Dermis blood vessel endothelial cell (primary cell): ENCODE measurements at regions not wholly inside any gene's neighbourhood (a gene's known extent, or its start where the extent isn't known, plus 50 kb on each side); places are given as distances from the start of the nearest gene placed in this dataset.
A peak's percentile ranks its signal among the peaks of the same experiment; 100 is the strongest.

ENCODE experiments used
- DNase-seq: peaks from one replicate; pipeline ENCODE4 v3.0.0; 2010

DNA sequence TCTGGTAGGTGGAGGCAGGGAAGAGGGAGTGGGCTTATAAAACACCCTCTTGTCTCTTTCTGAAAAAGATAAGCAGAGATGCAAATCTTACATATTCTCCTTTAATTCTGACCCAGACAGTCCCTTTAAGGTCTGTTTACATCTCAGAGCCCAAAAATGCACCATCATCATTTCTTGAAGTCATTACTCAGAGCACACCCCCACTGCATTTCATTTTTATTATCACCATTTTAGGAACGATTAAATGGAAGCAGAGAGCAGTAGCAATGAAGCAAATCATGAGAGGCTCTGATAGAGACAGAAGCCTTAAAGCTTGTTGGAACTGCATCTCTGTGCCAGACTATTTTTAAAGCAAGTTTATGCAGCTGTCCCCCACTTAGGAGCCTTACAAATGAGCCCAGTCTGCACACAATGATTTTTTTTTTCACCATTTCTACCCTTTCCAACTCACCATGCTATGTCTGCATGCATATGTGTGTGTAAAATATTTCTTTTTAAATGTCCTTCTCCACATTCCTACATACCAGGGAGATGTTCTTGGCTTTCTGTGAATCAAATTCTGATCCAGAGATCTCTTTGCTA, 311.0 kb downstream of the GRIN2B start:
- DNase-seq: no peak

DNA sequence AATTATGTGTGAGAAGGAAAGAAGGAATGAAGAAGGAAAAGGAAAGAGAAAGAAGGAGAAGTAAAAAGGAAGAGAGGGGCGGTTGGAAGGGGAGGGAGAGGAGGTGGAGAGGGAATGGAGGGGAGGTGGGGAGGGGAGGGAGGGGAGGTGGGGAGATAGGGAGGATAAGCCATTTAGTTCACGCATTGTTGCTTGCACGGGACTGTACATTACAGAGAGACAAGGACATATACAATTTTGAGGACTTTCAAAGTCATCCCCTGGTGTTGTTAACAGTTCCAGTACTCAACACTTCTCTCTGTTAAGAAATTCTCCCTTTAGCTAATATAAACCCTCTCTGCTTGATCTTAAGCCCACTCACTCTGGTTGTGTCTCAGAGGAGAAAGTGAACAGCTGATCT, 312.5 kb downstream of the GRIN2B start:
- no peak for DNase-seq

DNA sequence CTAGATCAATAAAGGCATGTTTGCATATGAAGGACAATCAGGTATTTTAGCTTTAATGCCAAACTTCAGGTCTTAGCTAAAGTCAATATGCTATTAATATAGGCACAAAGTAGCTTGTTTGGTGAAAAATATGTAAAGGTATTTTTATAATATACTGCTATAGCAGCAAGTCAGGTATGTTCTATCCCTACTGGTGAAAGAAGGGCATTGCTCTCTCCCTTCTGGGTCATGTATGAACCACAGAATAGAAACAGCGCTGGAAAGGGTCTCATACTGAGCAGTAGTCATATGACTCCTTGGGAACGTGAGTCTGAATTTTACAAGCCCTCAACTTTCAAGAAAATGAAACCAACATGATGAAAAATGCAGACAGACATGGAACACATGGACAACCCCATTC, 314.6 kb downstream of the GRIN2B start:
- DNase-seq: no peak

DNA sequence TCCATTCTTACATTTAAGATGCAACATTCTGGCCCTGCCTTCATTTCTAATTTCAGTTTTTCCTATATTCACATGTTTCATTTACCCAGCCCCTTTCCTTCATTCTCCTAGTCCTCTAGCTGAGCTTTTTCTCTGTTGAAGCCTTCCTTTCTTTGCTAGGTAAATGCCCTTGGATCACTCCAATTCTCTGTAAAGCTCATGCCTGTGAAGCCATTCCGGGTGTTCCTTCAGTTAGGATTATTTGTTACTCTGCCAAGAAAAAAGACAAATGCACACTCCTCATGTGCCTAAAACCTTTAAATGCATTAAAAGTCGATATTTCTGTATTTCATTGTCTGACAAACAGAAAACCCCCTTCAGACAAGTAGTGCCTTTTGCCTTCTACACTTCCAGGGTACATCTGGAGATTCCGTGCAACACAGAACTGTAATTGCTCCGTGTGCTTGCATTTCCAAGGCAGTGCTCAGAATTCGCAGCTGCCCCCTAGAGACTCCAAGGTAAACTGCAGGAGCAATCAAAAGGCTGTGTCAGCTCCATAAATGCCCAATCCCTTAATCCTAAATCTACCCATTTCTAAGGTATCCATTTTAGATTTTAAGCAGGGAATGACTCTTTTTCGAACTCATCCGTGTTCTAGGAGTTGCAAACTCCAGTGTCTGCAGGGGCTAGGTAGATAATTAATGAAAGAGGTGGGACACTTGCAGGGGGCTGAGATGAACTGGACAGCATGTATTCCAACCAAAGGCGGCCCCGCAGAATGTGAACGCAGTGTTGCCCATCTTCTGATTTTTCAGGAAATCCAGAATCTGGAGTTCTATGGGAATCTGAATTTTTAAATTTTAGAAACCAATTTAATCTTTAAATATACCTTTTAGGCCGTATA, 320.2 kb downstream of the GRIN2B start:
- DNase-seq: peak; percentile 61

DNA sequence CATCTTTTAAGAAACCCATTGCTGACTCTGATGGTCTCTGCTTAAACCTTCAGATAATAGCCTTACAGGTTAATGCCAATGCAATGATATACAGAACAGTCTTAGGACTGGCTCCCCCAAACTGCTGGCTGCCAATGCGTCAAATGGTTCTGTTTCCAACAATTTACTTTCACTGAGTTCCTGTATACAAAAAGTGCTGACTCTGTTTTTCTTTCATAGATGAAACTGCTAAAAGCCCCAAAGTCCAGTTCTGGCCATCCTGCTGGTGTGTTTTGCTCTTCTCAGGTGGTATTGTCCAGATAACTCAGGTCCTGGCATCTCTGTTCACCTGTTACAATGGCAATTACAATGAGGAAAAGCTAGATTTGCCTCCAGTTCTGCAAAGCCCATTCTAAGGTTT, 326.9 kb downstream of the GRIN2B start:
- no peak for DNase-seq

DNA sequence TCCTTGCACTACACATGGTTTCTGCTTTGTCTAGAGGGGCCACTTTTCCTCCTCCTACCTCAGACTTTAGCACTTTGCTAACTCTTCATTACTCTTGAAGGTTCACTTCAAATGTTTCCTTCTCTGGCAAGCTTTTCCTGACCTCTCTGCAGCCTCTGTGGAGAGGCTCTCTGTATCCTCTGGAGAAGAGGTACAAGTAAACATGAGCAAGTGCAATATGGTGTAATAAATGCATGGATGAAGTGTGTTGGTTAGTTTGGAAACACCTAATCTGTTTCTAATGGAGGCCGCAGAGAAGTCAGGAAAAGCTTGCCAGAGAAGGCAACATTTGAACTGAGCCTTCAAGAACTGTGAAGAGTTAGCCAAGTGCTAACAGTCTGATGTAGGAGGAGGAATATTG, 329.3 kb downstream of the GRIN2B start:
- no peak for DNase-seq

DNA sequence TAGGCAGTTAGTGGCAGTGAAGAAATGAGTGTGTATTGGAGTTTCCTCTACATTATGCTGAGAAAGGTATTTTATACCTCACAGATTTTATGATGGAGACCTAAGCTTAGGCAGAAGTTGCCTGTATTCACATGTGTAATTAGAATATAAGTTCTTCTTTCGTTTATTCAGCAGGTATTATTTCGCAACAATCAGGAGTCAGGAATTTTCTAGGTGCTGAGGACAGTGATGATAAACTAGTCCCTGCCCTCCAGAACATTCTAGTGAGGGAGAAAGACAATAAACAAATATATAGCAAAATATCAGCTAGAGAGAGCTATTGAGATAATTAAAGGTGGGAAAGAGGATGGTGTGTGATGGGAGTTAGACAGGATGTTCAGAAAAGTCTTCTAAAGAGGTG, 345.7 kb downstream of the GRIN2B start:
- DNase-seq: no peak

DNA sequence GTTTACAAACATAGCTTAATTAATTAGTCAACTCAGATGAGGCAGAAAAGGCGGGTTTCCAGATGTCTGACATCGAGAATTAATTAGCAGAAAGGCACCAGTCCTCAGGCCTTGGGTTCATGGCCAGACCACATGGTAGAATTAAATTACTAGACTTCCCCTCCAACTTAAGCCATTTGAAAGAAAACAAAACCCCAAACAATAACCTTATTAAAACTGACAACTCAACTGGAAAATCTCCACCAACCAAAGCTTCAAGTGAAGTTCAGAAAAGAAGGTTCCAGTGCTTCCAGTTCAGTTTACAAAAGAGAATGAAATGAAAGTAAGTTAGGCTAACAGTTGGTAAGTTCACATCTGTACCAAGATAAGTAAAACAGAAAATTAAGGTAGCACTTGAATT, 349.5 kb downstream of the GRIN2B start:
- no peak for DNase-seq

DNA sequence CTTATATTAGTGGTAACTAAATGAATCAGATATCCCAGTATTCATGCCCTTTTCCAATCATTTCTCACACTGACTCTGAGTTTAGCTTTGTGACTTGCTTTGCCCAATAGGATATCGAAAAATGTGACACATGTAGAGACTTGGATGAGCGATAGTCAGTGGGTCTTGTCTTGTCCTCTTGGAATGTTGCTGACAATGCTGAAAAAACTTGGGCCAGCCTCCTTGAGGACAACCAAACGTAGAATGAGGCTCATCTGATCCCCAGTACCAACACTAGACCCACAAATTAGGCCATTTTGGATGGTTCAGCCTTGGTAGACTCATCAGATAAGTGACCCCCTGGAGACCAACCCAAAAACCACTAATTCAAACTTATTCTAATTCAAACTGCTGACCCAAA, 351.0 kb downstream of the GRIN2B start:
- DNase-seq: no peak

DNA sequence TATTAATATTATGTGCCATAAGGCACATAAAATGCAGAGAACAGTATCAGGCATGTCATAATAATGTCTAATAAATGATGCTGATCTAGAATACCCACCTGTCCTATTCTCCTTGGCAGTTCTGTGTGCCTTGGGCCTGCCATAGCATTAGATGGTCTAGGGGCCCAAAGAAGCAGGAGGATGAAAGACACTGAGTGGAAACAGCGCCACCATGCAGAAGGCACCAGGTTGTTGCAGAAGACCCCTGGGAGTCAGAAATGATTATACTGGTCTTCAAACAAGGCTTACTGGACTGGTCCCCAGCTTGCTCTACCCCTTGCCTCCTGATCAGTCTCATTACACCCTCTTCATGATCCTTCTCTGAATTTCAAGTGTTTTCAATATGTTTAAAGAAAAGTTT, 353.3 kb downstream of the GRIN2B start:
- no peak for DNase-seq

DNA sequence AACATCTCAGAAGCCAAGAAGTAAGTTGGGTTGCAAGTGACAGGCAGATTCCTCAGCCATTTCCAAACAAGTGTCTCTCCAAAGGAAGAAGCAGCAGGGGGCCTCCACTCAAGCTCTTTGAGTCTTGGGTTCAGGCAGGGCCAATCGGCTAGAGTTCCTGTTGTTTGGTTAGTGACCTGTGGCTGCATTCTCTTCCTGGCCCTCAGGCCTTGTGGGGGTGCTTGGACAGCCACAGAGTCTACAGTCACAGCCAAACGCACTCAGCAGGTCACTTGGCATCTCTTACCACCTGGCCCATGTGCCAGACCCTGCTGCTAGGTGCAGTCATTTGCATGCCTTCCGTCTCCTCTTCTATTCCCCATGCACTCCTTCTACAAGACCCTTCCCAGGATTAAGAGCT, 353.9 kb downstream of the GRIN2B start:
- no peak for DNase-seq

DNA sequence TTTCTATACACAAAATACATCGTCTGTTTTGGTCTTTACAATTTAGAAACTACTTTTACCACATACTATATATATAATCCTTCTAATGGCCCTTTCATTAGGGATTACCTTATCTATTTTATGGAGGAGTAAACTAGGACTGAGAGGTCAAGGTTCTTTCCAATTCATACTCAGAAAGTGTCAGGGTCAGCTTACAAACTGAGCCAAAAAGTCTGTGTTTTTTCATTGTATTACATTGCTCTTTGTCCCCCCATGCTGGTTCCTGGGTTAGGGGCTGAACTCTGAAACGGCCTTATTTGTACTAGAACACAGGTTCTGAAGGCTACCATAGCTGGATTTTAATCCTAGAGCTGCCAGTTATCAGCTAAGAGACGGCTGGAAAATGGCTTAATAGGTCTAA, 368.1 kb downstream of the GRIN2B start:
- DNase-seq: no peak

DNA sequence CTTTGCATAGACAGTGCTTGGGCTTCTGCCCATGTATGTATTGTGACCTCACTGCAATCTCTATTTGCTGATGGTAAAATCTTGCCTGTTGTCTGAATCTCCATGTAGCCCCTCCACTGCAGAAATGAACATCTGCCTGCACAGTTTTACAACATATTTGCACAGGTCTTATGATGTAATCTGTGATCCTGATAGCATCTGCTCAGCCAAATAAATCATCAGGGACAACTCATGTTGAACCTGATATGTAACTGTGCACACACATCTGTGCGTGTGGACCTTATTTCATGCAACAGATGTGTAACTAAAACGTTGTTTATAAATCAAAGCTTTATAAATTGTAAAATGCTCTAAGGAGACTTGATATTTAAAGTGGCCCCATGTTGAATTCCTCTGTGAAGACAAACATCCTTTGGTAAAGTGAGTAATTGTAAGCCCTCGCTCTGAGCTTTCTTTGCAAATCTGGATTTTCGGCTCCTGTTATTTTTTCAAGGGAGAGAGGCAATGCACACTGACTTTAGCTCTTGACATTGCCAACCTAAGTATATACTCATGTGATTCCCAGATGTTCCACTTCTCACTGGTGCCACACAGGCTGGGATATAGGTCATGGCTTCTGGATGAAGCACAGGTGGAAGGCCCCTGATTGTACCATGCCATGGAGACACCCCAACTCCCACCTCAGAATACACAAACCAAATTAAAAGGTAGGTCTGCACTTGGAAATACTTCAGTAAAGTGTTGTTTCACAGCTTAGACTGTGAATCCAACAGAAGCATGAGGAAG, 371.3 kb downstream of the GRIN2B start:
- no peak for DNase-seq

DNA sequence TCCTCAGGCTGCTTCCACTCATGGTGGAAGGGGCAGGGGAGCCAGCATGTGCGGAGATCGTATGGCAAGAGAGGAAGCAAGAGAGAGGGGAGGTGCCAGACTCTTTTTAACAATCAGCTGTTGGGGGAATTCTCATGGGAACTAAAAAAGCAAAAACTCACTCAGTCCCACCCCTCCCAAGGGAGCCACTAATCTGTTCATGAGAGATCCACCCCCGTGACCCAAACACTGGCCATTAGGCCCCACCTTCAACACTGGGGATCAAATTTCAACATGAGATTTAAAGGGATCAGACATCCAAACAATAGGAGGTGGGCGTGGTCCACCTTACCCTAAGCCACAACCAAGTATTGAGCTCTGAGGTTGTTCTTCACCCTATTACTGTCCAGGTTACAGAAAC, 375.1 kb downstream of the GRIN2B start:
- no peak for DNase-seq

DNA sequence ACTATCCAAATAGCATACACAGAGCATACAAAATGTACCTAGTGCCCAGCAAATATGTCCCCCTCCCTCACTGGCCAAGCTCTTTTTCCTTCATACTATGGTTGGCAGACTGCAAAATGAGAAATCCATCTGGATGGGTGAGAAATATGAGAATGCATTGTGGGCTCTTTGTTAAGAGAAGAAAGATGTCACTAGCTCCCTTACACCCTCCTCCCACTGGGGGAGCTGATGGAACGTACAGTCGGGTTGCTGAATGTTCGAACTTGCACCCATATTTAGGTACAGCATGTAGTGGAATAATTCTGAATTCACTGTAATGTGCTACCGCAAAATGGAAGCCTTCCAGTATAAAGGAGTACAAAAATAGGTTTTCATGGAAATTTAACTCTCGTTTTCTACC, 377.4 kb downstream of the GRIN2B start:
- no peak for DNase-seq

DNA sequence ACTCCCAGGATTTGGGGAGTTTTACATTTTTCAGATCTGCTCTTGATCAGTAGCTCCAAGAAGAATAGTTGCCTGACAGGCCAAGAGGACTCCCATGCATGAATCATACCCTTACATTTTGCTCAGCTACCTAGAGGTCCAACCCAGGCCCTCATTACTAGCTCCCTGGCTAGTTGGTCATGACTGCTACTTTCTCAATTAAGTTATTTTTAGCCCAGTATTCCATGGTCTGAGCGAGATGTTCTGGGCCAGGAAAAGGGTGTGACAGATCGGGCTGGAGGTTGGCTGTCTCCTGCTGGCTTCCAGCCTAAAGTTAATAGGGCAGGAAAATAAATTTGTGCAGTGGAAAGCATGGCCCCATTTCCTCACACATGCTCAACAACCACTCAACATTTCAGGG, 379.2 kb downstream of the GRIN2B start:
- DNase-seq: no peak

DNA sequence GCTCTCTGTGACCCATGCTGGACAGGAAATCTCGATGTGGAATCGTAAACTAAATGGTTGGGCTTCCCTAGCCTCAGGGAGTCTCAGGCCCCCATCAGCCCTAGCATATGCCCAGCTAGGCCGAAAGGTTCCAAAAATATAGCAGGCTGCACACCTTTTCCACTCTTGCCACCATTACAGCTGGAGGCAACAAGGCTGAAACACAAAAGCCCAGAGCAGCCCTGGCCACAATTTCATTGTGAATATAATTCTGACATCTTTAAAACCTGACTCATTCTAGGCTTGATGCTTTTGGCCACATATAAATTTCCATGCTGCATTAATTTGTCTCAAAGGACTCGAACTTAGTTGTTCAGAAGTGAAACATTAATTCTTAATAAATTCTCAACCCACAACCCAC, 382.2 kb downstream of the GRIN2B start:
- no peak for DNase-seq

DNA sequence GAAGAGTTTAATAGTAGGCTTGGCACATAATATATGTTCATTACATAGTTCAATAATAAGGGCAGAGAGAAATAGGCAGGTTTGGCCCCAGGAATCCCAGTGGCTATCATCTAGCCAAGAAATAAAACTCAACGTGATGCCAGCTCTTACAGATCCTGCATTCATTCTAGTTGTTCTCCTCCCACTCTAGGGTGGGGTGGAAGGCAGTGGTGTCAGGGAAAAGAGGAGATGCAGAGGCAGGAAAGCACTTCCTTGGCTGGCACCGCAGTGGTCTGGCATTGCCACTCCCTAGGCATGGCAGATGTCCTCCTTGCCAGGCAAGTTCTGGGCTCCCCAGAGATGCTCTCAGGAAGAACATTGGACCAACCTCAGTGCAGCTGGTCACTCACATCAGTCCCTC, 383.6 kb downstream of the GRIN2B start:
- no peak for DNase-seq

DNA sequence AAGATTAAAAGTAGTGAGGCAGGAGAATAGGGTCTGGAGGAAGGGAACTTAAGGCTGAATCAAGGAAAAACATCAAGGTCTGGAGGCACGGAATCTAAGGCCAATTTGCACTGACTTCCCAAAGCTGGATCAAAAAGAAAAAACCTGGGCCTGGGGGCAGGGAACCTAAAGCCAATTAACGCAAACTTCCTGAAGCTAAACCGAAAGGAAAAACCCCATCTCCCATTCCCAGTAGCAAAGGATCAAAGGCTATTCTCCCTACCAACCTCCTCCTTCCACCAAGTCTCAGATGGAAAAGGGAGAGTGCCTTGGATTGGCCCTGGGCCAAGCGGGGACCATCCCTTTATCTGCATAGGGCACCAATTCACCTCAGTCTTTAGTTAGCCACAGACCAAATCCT, 384.2 kb downstream of the GRIN2B start:
- no peak for DNase-seq

DNA sequence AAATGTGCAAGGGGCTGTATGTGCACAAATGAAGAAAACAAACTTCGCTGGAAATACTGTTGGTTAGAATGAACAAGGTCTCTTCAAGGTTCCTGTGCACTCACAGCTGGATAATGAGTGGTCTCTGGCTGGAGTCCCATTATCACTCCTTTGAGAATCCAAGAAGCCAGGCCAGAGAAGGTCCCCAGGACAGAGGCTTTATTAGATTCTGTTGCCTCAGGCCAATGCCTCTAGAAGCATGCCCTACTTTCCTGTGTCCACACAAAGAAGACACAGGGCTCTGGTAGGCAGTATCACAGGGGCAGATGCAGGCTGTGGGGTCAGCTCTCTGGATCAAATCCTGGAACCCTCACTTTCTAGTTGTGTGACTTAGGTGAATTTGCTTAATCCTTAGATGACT, 384.7 kb downstream of the GRIN2B start:
- DNase-seq: no peak

DNA sequence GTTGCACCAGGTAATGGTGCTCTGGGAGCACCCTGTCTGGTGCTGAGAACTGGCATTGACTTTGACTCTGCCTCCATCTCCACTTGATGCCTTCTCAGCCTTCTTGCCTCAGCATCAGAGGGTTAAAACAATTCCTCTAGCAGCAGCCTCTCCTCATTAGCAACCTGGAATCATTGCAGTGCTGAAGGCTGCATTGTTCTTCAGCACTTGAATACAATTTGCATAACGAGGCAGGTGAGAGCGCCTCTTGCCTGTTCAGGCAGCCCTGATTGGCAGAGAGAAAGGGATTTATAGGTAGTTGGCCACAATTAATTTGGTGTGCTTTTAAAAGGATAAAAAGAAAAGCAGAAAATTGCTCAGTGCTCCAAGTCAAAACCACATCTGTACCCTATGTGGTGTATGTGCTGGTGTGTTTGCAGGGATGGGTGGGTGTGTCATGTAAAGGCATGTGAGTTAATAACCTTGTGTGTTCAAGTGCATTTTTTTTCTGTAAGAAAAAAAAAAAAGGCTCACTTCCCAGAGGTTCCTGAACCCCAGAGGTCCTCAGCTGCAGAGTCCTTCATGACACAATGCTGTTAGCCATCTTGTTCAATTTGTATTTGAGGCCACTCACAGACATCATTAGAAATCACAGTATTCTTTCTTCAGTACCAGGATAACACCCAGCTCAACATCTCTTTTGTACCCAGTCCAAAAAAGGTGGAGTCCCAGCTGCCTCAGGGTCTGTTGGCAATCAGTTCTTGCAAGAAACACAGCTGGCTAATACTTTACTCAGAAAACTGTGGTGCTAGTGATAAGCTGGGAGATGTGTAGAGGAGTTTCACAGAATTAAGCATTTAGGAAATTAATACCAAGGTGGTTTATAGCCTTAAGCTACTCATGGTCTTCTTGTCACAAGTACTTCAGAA, 385.6 kb downstream of the GRIN2B start:
- DNase-seq: no peak

DNA sequence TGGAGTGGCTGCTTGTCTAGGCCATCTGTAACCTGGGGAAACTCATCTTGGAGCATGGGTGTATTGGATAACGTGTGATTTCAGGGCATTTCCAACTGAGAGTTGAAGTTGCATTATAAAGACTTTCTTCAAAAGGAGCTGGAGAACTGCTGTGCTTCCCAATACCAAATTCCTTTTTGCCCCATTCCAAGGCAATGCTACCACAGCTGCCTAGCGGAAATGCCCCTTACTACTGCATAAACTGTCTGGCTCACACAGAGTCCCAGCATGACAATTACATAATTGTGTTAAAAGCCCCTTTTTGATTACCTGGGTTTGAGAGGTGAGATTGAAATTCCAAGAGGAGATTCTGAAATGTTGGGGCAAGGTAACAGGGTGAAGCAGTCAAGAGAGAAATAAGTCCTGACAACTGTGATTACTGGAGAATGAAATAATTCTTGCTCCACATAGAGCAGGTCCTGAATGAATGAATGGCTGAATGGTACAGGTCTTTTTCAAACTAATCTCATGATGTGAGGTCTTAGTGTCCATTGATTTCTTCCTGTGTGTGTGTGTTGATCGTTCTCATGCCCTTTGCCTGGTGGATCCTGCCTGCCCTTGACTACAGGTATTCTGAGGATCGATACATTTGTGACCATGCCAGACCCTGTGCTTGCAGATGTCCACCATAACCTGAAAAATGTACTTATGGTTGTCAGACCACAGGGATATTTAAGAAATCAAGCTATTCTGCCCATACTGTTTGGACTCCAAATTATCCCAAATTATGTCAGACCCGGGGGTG, 386.5 kb downstream of the GRIN2B start:
- no peak for DNase-seq
